ENCODE measurements at regions not wholly inside any gene's neighbourhood (a gene's known extent, or its start where the extent isn't known, plus 50 kb on each side); places are given as distances from the start of the nearest gene placed in this dataset.
"Not testable (repeated sequence)": the region's sequence is repeated elsewhere in the genome, so short reads cannot be mapped to it uniquely, and the experiment has no call there.

- DNase-seq: no peak
These were observed 420.3 kb upstream of the PDZRN3 start for GRCh38 chr3:74045000-74045399.

- no peak for DNase-seq
These were observed 416.4 kb upstream of the PDZRN3 start for GRCh38 chr3:74041068-74041675.

- no peak for DNase-seq
These were observed 414.4 kb upstream of the PDZRN3 start for GRCh38 chr3:74039105-74039504.

GRCh38 chr3:74036568-74036967, 411.8 kb upstream of the PDZRN3 start:
- no peak for DNase-seq

GRCh38 chr3:74036102-74036501, 411.4 kb upstream of the PDZRN3 start:
- no peak for DNase-seq

GRCh38 chr3:74033806-74034205, 409.1 kb upstream of the PDZRN3 start:
- no peak for DNase-seq

GRCh38 chr3:74033381-74033780, 408.6 kb upstream of the PDZRN3 start:
- no peak for DNase-seq

GRCh38 chr3:74027121-74027520, 402.4 kb upstream of the PDZRN3 start:
- no peak for DNase-seq

- DNase-seq: no peak
These were observed 398.7 kb upstream of the PDZRN3 start for GRCh38 chr3:74023395-74023794.

GRCh38 chr3:74021449-74021848, 396.7 kb upstream of the PDZRN3 start:
- no peak for DNase-seq

- no peak for DNase-seq
These were observed 385.5 kb upstream of the PDZRN3 start for GRCh38 chr3:74009961-74010844.

- DNase-seq: peak; percentile 48
These were observed 379.6 kb upstream of the PDZRN3 start for GRCh38 chr3:74004386-74004785.

- no peak for DNase-seq
These were observed 379.0 kb upstream of the PDZRN3 start for GRCh38 chr3:74003734-74004133.

GRCh38 chr3:74001436-74001835, 376.7 kb upstream of the PDZRN3 start:
- peak; percentile 84 for DNase-seq

- no peak for DNase-seq
These were observed 376.0 kb upstream of the PDZRN3 start for GRCh38 chr3:74000725-74001124.

- DNase-seq: no peak
These were observed 374.8 kb upstream of the PDZRN3 start for GRCh38 chr3:73999501-73999900.

GRCh38 chr3:73990691-73991090, 365.9 kb upstream of the PDZRN3 start:
- not testable (repeated sequence) for DNase-seq

- DNase-seq: no peak
These were observed 342.0 kb upstream of the PDZRN3 start for GRCh38 chr3:73966733-73967132.

GRCh38 chr3:73964818-73965217, 340.1 kb upstream of the PDZRN3 start:
- no peak for DNase-seq

- peak; percentile 4 for DNase-seq
These were observed 330.8 kb upstream of the PDZRN3 start for GRCh38 chr3:73955494-73956070.

- DNase-seq: no peak
These were observed 329.8 kb upstream of the PDZRN3 start for GRCh38 chr3:73954506-73954905.

- no peak for DNase-seq
These were observed 328.0 kb upstream of the PDZRN3 start for GRCh38 chr3:73952781-73953180.

- no peak for DNase-seq
These were observed 326.3 kb upstream of the PDZRN3 start for GRCh38 chr3:73950865-73951558.

All from skin of body (tissue), 1 donor.